ENCODE measurements at regions not wholly inside any gene's neighbourhood (a gene's known extent, or its start where the extent isn't known, plus 50 kb on each side); places are given as distances from the start of the nearest gene placed in this dataset.

GRCh38 chr10:111243126-111243525 is 166.3 kb downstream of the ADRA2A start:
- TF ChIP-seq CTCF (conservative IDR thresholded peaks at IDR 0.05; ENCODE audit: low read length): no peak
- no peak for TF ChIP-seq EZH2phosphoT487 (IDR thresholded peaks at IDR 0.05; ENCODE audit: borderline replicate concordance)

Data from Loucy (cell line).